ENCODE measurements at regions not wholly inside any gene's neighbourhood (a gene's known extent, or its start where the extent isn't known, plus 50 kb on each side); places are given as distances from the start of the nearest gene placed in this dataset.
A peak's percentile ranks its signal among the peaks of the same experiment; 100 is the strongest.
"Not testable (repeated sequence)": the region's sequence is repeated elsewhere in the genome, so short reads cannot be mapped to it uniquely, and the experiment has no call there.

GRCh38 chr2:38138419-38138818 lies 62.5 kb upstream of the CYP1B1 start:
- TF ChIP-seq CTCF (IDR thresholded peaks at IDR 0.05) = no peak
- peaks cover 8 to 17% of the 10 kb centered on the region in 2 experiments for H3K4me1 ChIP-seq (ENCODE audit: control insufficient read depth in 1 of 2, insufficient read depth in 1 of 2, low read depth in 1 of 2, low read length in 1 of 2)
- H3K4me3 ChIP-seq (ENCODE audit: low read depth in 1 of 2, low read length in 1 of 2) = no peak overlapping the region
- no peaks in the 10 kb centered on the region for H3K27me3 ChIP-seq
- no peak overlapping the region for H3K27ac ChIP-seq
- no peaks in the 10 kb centered on the region for H3K36me3 ChIP-seq
- no peaks in the 10 kb centered on the region for H3K9me3 ChIP-seq

- H3K4me3 ChIP-seq (ENCODE audit: low read depth in 1 of 2, low read length in 1 of 2); H3K27me3 ChIP-seq; H3K9me3 ChIP-seq: not testable (repeated sequence)
These were observed 62.0 kb upstream of the CYP1B1 start for GRCh38 chr2:38137958-38138357.

GRCh38 chr2:38131676-38132075 lies 55.7 kb upstream of the CYP1B1 start:
- Histone ChIP-seq H3K36me3 (no peaks in the 10 kb centered on the region), H3K4me1 (ENCODE audit: control insufficient read depth in 1 of 2, insufficient read depth in 1 of 2, low read depth in 1 of 2, low read length in 1 of 2) (peaks cover 43 to 47% of the 10 kb centered on the region in 2 experiments), H3K27me3 (no peaks in the 10 kb centered on the region), H3K4me3 (ENCODE audit: low read depth in 1 of 2, low read length in 1 of 2) (no peak overlapping the region), H3K9me3 (no peaks in the 10 kb centered on the region), H3K27ac (no peak overlapping the region)
- TF ChIP-seq CTCF (IDR thresholded peaks at IDR 0.05) = no peak

More at GRCh38 chr2:38137958-38138357, 62.0 kb upstream of the CYP1B1 start:
- H3K4me1 ChIP-seq (ENCODE audit: control insufficient read depth in 1 of 2, insufficient read depth in 1 of 2, low read depth in 1 of 2, low read length in 1 of 2) = peaks cover 8 to 12% of the 10 kb centered on the region in 2 experiments
- not testable (repeated sequence) for H3K27ac ChIP-seq, H3K36me3 ChIP-seq

- H3K27me3 ChIP-seq = no peaks in the 10 kb centered on the region
- no peak for TF ChIP-seq CTCF (IDR thresholded peaks at IDR 0.05)
- no peaks in the 10 kb centered on the region for H3K36me3 ChIP-seq
- peak overlapping the region; percentile 3 for H3K27ac ChIP-seq
- no peak overlapping the region for H3K4me3 ChIP-seq (ENCODE audit: low read depth in 1 of 2, low read length in 1 of 2)
- peaks cover 43 to 47% of the 10 kb centered on the region in 2 experiments for H3K4me1 ChIP-seq (ENCODE audit: control insufficient read depth in 1 of 2, insufficient read depth in 1 of 2, low read depth in 1 of 2, low read length in 1 of 2)
- H3K9me3 ChIP-seq = no peaks in the 10 kb centered on the region
These were observed 54.9 kb upstream of the CYP1B1 start for GRCh38 chr2:38130876-38131275.

- Histone ChIP-seq H3K27ac (peak overlapping the region; percentile 86), H3K36me3 (no peaks in the 10 kb centered on the region), H3K4me1 (ENCODE audit: control insufficient read depth in 1 of 2, insufficient read depth in 1 of 2, low read depth in 1 of 2, low read length in 1 of 2) (peaks cover 43 to 47% of the 10 kb centered on the region in 2 experiments), H3K9me3 (no peaks in the 10 kb centered on the region), H3K4me3 (ENCODE audit: low read depth in 1 of 2, low read length in 1 of 2) (no peak overlapping the region), H3K27me3 (no peaks in the 10 kb centered on the region)
- no peak for TF ChIP-seq CTCF (IDR thresholded peaks at IDR 0.05)
These were observed 54.0 kb upstream of the CYP1B1 start for GRCh38 chr2:38129987-38130386.

- Histone ChIP-seq H3K36me3 (no peaks in the 10 kb centered on the region), H3K9me3 (no peaks in the 10 kb centered on the region), H3K27ac (peak overlapping the region; percentile 86), H3K27me3 (no peaks in the 10 kb centered on the region), H3K4me1 (ENCODE audit: control insufficient read depth in 1 of 2, insufficient read depth in 1 of 2, low read depth in 1 of 2, low read length in 1 of 2) (peaks cover 43 to 47% of the 10 kb centered on the region in 2 experiments), H3K4me3 (ENCODE audit: low read depth in 1 of 2, low read length in 1 of 2) (peak overlapping the region in 1 of 2 experiments; percentile 19)
- TF ChIP-seq CTCF (IDR thresholded peaks at IDR 0.05) = no peak
These were observed 53.5 kb upstream of the CYP1B1 start for GRCh38 chr2:38129481-38129880.
